GM19372 (cell line): ENCODE measurements at regions not wholly inside any gene's neighbourhood (a gene's known extent, or its start where the extent isn't known, plus 50 kb on each side); places are given as distances from the start of the nearest gene placed in this dataset.
"Not testable (repeated sequence)": the region's sequence is repeated elsewhere in the genome, so short reads cannot be mapped to it uniquely, and the experiment has no call there.

Experiments
- ATAC-seq: cut with Tn5 transposase; IDR thresholded peaks from one replicate; pipeline ENCODE4 v1.9.1; 2021; ENCODE audit warnings: mild to moderate bottlenecking, low read depth, moderate library complexity; ENCODE audit not compliant: unreplicated experiment

- not testable (repeated sequence) for ATAC-seq
Measured at GRCh38 chr11:67940440-67940839, 63.5 kb downstream of the UNC93B1 start.

GRCh38 chr11:67938964-67939363 lies 64.9 kb downstream of the UNC93B1 start:
- ATAC-seq: not testable (repeated sequence)

- ATAC-seq: not testable (repeated sequence)
Measured at GRCh38 chr11:67938371-67938770, 65.5 kb downstream of the UNC93B1 start.

DNA sequence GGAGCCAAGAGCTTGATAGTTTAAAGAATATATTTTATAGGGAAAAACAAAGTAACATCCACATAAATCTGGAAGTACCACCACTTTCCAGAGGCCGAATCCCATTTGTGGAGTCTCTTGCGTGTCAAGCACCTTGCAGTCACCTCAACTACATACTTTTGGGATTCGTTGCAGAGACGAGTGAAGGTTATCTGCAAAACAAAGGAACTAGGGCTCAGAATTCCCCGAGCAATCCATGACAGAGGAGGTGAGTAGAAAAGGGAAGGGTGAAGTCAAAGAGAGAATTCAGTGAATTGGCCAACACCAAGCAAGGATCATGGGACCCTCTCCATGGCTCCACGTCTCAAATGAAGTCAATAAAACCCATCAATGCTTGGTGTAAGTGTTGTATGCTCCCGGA lies 80.3 kb downstream of the UNC93B1 start:
- not testable (repeated sequence) for ATAC-seq

DNA sequence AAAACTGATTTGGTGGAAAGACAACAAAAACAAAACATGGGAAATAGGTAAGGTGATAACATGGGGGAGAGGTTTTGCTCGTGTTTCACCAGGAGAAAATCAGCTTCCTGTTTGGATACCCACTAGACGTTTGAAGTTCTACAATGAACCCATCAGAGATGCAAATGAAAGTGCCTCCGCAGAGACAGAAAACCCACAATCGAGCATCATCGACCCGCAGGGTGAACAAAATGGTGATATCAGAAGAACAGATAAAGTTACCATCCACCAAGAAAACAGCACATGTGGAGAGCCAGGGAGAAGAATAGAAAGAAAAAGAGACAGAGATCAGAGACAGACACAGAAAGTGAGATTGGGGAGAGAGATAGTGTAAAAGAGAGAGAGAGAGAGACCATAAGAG lies 83.4 kb downstream of the UNC93B1 start:
- ATAC-seq: not testable (repeated sequence)

GRCh38 chr11:67912184-67912583 lies 91.7 kb downstream of the UNC93B1 start:
- ATAC-seq: not testable (repeated sequence)

GRCh38 chr11:67911211-67911610 lies 92.7 kb downstream of the UNC93B1 start:
- not testable (repeated sequence) for ATAC-seq

DNA sequence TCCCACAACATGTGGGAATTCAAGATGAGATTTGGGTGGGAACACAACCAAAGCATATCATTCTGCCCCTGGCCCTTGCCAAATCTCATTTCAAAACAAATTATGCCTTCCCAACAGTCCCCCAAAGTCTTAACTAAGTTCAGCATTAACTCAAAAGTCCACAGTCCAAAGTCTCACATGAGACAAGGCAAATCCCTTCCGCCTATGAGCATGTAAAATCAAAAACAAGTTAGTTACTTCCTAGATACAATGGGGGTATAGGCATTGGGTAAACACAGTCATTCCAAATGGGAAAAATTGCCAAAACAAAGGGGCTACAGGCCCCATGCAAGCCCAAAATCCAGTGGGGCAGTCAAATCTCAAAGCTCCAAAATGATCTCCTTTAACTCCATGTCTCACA lies 93.1 kb downstream of the UNC93B1 start:
- ATAC-seq: not testable (repeated sequence)

- not testable (repeated sequence) for ATAC-seq
Measured at GRCh38 chr11:67906969-67907368, 96.9 kb downstream of the UNC93B1 start.

- not testable (repeated sequence) for ATAC-seq
Measured at GRCh38 chr11:67899462-67899861, 104.4 kb downstream of the UNC93B1 start.

GRCh38 chr11:67893487-67893886 lies 110.4 kb downstream of the UNC93B1 start:
- not testable (repeated sequence) for ATAC-seq

DNA sequence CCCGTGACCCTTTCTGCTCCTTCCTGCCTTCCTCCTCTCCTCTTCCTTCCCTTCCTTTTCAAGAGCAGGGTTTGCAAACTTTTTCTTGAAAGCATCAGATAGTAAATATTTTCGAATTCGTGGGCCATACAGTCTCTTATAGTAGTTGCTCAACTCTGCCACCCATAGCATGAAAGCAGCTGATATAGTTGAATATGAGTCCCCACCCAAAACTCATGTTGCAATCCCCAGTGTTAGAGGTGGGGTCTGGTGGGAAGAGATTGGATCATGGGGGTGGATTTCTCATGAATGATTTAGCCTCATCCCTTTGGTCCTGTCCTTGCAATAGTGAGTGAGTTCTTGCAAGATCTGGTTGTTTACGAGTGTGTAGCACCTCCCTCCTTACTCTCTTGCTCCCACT lies 114.3 kb downstream of the UNC93B1 start:
- not testable (repeated sequence) for ATAC-seq

DNA sequence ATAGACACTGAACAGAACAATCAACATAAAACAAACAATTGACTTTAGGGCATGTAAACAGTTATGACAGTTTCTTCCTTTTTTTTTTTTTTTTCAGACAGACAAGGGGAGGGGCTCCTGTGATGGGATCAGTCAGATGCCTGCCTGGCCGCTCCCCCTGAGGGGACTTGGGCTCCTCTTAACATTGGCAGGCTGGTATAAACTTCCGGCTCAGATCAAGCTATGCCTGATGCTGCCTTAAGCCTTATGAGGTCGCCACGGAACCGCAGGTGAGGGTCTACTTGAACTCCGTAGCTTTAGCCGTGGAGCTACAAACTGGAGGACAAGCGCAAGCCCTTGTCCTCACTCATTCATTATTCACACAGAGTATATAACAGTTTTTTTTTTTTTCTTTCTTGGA lies 115.8 kb downstream of the UNC93B1 start:
- ATAC-seq: not testable (repeated sequence)

DNA sequence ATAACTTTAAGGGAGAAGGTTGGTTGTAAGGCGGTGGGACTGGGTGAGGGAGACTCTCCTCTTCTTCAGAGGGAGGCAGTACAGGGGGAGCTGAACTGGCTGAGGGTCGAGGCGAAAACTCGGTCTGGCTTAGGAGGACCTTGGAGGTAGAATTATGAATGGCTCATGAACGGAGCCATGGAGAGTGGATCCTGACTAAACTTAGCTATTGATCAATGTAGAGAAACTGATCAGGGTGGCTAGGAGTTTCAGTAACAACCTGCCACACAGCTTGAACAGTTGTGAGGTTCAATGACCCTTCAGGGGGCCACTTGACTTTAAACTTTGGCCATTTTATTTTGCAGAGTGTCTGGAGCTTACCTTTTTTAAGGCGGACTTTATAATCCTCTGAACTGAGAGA lies 117.2 kb downstream of the UNC93B1 start:
- ATAC-seq: not testable (repeated sequence)

DNA sequence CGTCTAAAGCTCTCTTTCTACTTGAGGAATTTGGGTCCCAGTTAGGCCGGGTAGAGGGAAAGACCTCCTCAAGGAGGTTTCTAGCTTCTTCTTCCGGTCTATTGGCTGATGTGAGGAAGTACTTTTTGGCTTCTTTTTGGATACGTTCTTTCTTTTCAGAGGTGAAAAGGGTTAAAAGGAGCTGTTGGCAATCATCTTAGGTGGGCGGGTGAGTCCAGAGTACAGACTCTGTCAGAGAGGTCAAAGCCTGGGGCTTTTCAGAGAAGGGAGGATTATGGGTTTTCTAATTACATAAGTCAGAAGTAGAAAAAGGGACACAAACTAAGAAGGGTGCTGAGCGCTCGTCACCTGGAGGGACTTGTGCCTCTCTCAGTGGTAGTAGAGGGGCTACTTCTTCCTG lies 117.7 kb downstream of the UNC93B1 start:
- ATAC-seq: not testable (repeated sequence)

- not testable (repeated sequence) for ATAC-seq
Measured at GRCh38 chr11:67885574-67885973, 118.3 kb downstream of the UNC93B1 start.

- ATAC-seq: not testable (repeated sequence)
Measured at GRCh38 chr11:67884761-67885558, 118.9 kb downstream of the UNC93B1 start.

DNA sequence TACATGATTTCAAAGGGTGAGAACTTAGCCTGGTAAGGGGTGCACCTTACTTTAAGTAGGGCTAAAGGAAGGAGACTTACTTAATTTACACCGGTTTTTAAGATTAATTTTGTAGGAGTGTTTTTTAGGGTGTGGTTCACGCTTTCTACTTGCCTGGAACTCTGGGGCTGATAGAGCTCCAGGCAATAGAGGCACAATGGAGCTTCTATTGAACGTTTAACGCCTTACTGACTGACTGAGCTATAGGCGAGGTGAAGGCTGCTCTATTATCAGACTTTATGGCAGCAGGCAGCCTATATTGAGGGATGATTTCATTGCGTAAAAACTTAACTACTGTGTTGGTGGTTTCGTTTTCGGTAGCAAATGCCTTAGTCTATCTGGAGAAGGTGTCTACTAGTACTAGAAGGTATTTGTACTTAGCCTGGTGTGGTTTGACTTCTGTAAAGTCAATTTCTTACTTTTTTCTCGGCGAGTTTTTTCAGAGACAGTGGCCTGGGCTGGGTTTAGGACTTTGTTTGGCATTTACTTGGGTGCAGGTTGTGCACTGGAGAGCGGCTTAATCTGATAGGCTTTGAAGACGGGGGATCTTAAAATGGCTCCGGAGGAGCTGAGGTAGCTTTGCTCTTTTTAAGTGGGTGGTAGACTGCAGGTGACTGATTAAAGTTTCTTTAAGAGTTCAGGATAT lies 119.7 kb downstream of the UNC93B1 start:
- not testable (repeated sequence) for ATAC-seq

GRCh38 chr11:67882304-67882703 lies 121.6 kb downstream of the UNC93B1 start:
- ATAC-seq: not testable (repeated sequence)

DNA sequence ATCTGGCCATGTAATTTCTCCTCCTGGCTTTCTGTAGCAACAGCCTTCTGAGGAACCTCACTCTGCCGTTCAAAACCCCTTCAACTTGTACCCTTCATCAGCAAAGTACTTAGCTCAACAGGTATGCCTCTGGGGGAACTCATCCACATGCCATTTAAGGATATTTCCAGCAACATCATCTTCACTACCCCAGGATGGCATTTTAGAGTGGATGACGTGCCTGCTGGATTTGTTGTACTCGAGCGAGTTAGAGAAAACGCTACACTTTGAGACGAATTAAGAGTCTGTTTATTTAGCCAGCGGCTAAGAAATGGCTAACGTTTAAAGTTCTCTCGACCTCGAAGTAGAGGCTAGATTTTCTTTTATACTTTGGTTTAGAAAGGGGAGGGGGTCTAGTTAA lies 122.1 kb downstream of the UNC93B1 start:
- not testable (repeated sequence) for ATAC-seq

DNA sequence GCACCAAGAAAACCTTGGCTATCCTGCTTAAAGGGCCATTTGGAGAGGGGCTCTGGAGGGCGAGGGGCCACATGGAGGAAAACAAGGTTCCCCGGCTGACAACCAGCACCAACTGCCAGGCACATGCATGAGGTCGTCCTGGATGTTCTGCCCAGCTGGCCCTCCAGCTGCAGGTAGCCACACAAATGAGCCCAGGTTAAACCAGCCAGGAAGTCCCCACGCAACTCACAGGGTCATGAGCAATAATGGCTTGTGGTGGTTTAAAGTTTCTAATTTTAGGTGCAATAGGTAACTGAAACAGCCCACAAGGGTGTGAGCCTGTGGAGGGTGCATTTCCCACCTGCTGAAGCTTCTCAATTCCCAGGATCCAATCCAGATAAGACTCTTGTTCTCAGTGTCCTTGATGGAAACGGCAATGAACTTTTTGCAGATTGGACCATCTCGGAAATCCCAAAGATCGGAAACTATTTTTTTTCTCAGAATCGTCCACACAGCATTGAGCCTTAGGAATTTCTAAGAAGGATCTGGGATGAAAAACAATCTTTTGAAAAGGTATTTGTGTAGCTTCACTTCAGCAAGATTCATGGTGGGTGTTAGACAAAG lies 123.2 kb downstream of the UNC93B1 start:
- not testable (repeated sequence) for ATAC-seq
